Transverse colon (tissue), 4 donors: ENCODE measurements at regions not wholly inside any gene's neighbourhood (a gene's known extent, or its start where the extent isn't known, plus 50 kb on each side); places are given as distances from the start of the nearest gene placed in this dataset.

Experiments used
- DNase-seq: peaks from one replicate; pipeline ENCODE4 v3.0.0-alpha.2; 2019
- H3K27ac ChIP-seq, 4 donors: fragments of 200-600 bp; sonication (generic); 2 replicates each; pipeline ENCODE4 v1.5.1; 2016 to 2018; ENCODE audit warnings: inconsistent platforms in 4 of 4
- H3K27me3 ChIP-seq: fragments of 200-600 bp; sonication (generic); 2 replicates; pipeline ENCODE4 v1.5.1; 2017; ENCODE audit warnings: inconsistent platforms
- H3K36me3 ChIP-seq, 4 donors: fragments of 200-600 bp; sonication (generic); 2 replicates each; pipeline ENCODE4 v1.5.1; 2017 to 2019; ENCODE audit warnings: inconsistent platforms in 4 of 4
- H3K4me1 ChIP-seq, 4 donors: fragments of 200-600 bp; sonication (generic); 2 replicates each; pipeline ENCODE4 v1.5.1; 2017 to 2020; ENCODE audit warnings: inconsistent platforms in 4 of 4
- H3K4me3 ChIP-seq, 4 donors: fragments of 200-600 bp; sonication (generic); 1 replicate in 1 of 4; 2 replicates in 3 of 4; pipeline versions ENCODE4 v1.5.1 to v1.6.1; 2017 to 2019; ENCODE audit warnings: inconsistent platforms in 4 of 4
- H3K9me3 ChIP-seq, 2 donors: fragments of 200-600 bp; sonication (generic); 2 replicates each; pipeline ENCODE4 v1.5.1; 2017 to 2019; ENCODE audit warnings: inconsistent platforms in 2 of 2
- EP300 ChIP-seq: sonication (generic); formaldehyde crosslinking; IDR thresholded peaks from one replicate; pipeline ENCODE4 v1.6.1; 2017; ENCODE audit warnings: antibody characterized with exemption, low read depth
- POLR2A ChIP-seq: fragments of 450-650 bp; IDR thresholded peaks from one replicate; pipeline ENCODE4 v1.6.1; 2016; ENCODE audit warnings: antibody characterized with exemption, mild to moderate bottlenecking, moderate library complexity
- POLR2AphosphoS5 ChIP-seq, 3 donors: sonication (generic); formaldehyde crosslinking; IDR thresholded peaks; one replicate each; pipeline ENCODE4 v1.6.1; 2016; ENCODE audit warnings: antibody characterized with exemption in 3 of 3
- WGBS, 2 donors: methylation state at CpG; one replicate each; pipeline ENCODE4 v1.1.5; 2018; ENCODE audit warnings: low coverage in 1 of 2; 5-methylcytosine and 5-hydroxymethylcytosine counted together
- in situ Hi-C, 4 donors: fragments of 200-750 bp; cut with MboI; loops; one replicate each; pipeline versions ENCODE4 v1.15.0 to v1.15.1; 2017; ENCODE audit warnings: low sequenced_read_pairs in 3 of 4, low pct_ligation_motif_present in 1 of 4, low pct_unique_long_range_greater_than_20kb in 1 of 4
- intact Hi-C: fragments of 100-400 bp; cut with DNase I; formaldehyde crosslinking; loops from one replicate; pipeline ENCODE4 v1.15.1; 2023; ENCODE audit warnings: low total_unique reads
- TF ChIP-seq, protein P1 (sequence below), 5 experiments: fragments of 200-600 bp in 3 of 5; fragments of 450-650 bp in 2 of 5; sonication (generic) in 3 of 5; IDR thresholded peaks; 1 replicate in 2 of 5; 2 replicates in 3 of 5; pipeline ENCODE4 v1.5.1; 2016 to 2017; ENCODE audit warnings: antibody characterized with exemption in 5 of 5, inconsistent platforms in 3 of 5, mild to moderate bottlenecking in 2 of 5, moderate library complexity in 1 of 5

DNA sequence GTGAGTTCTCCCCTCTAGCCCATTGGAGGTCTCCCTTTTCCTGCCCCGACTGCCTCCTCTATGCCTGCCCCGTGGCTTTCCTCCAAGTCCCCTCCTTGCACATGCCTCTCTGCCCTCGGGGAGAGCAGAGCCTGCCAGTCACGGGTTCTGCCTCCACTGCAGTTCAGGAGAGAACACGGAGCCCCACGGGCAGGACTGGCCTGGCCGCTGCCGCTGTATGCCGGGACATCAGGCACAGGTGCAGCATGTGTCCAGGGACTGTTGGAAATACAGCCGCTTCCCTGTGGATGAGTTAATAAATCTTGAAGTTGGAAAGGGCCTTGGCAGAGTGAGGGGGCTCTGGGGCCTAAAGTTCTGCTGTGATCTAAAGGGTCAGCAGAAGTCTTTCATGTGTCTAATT is 676.6 kb downstream of the MATN1 start:
- in situ Hi-C loops: no loop called here
- Histone ChIP-seq H3K27ac (no peak overlapping the region), H3K36me3 (no peaks in the 10 kb centered on the region), H3K4me3 (no peak overlapping the region), H3K9me3 (no peaks in the 10 kb centered on the region), H3K4me1 (no peaks in the 10 kb centered on the region), H3K27me3 (peaks cover 12% of the 10 kb centered on the region)
- WGBS, 2 donors: 76% methylated on average over 10 of the region's 10 CpGs; no CpG with 5 or more reads in 1 of the 2 donors
- TF ChIP-seq POLR2A (no peak), POLR2AphosphoS5 (IDR thresholded peaks at IDR 0.05) (no peak), EP300 (no peak)
- TF ChIP-seq, protein P1, sequence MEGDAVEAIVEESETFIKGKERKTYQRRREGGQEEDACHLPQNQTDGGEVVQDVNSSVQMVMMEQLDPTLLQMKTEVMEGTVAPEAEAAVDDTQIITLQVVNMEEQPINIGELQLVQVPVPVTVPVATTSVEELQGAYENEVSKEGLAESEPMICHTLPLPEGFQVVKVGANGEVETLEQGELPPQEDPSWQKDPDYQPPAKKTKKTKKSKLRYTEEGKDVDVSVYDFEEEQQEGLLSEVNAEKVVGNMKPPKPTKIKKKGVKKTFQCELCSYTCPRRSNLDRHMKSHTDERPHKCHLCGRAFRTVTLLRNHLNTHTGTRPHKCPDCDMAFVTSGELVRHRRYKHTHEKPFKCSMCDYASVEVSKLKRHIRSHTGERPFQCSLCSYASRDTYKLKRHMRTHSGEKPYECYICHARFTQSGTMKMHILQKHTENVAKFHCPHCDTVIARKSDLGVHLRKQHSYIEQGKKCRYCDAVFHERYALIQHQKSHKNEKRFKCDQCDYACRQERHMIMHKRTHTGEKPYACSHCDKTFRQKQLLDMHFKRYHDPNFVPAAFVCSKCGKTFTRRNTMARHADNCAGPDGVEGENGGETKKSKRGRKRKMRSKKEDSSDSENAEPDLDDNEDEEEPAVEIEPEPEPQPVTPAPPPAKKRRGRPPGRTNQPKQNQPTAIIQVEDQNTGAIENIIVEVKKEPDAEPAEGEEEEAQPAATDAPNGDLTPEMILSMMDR (IDR thresholded peaks at IDR 0.05): no peak
- DNase-seq: no peak
- intact Hi-C loops: no loop called here

DNA sequence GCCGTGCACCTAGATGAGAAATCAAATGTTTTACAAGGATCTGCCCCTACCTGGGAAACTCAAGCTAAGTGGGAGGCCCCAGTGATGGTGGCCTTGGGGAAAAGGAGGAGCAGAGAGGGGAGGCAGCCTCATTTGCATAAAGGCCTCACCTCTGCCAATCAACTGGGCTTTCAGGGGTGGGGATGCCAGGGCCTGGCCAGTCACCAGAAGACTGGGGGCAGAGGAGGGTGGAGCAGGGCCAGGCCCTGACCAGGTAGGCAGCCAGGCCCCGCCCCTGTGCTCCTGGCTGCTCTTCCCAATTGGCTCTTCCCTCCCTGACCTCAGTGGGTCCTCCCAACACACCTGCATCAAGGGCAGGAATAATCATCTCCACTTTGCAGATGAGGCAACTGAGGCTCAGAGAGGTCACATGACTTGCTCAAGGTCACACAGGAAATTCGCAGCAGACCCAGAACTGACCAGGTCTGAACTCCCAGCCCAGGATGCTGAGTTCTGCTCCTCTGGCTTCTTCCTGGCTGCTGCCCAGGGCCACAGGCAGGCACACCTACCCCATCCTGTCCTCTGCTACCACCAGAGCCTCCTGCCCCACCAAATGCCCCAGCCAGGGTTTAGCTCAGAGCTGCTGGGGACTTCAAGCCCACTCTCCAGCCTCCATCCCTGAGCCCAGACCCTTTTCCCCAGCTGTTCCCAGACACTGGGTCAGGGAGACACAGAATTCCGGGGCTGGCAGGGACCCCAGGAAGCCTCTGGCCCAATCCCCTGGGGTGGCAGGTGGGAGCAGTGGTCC is 677.9 kb downstream of the MATN1 start:
- no peak overlapping the region for H3K4me3 ChIP-seq
- H3K27ac ChIP-seq: no peak overlapping the region
- 80% methylated on average over 4 of the region's 4 CpGs; no CpG with 5 or more reads in 1 of the 2 donors for WGBS, 2 donors
- no peaks in the 10 kb centered on the region for H3K36me3 ChIP-seq
- TF ChIP-seq EP300: no peak
- TF ChIP-seq POLR2A: no peak
- no peak for DNase-seq
- in situ Hi-C loops (no loop called here), intact Hi-C loops (no loop called here)
- H3K27me3 ChIP-seq: peaks cover under 1% of the 10 kb centered on the region
- H3K9me3 ChIP-seq: no peaks in the 10 kb centered on the region
- H3K4me1 ChIP-seq: no peaks in the 10 kb centered on the region

DNA sequence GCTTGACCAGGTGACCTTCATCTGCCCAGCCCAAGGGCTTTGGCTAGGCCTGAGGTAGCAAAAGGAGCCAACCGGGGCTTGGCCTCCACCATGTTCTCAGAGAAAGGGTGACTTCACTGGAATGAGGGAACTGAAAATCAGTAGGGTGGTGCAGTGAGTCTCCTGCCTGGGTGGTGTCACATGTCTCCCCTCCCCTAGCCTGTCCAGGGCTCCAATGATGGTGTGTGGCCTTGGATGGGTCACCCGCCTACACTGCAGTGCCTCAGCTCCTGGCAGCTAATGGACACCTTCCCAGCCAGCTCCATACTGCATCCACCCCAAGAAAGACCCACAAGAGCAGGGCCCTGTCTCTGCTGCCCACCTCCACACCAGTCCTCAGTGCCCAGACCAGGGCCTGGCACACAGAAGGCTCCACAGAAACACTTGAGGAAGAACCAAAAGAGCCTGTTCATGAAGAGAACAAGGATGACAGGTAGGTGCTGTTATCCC is 678.7 kb downstream of the MATN1 start:
- DNase-seq: no peak
- Histone ChIP-seq H3K27ac (no peak overlapping the region), H3K36me3 (no peaks in the 10 kb centered on the region), H3K27me3 (no peaks in the 10 kb centered on the region), H3K4me1 (peaks cover 0 to 5% (median 2%) of the 10 kb centered on the region in 4 donors), H3K9me3 (no peaks in the 10 kb centered on the region), H3K4me3 (no peak overlapping the region)
- in situ Hi-C loops (no loop called here), intact Hi-C loops (no loop called here)
- TF ChIP-seq, protein P1 (IDR thresholded peaks at IDR 0.05): no peak
- no peak for TF ChIP-seq POLR2A
- TF ChIP-seq EP300: no peak
- no peak for TF ChIP-seq POLR2AphosphoS5 (IDR thresholded peaks at IDR 0.05)
- WGBS, 2 donors: 84% methylated on average over 2 of the region's 2 CpGs; no CpG with 5 or more reads in 1 of the 2 donors

DNA sequence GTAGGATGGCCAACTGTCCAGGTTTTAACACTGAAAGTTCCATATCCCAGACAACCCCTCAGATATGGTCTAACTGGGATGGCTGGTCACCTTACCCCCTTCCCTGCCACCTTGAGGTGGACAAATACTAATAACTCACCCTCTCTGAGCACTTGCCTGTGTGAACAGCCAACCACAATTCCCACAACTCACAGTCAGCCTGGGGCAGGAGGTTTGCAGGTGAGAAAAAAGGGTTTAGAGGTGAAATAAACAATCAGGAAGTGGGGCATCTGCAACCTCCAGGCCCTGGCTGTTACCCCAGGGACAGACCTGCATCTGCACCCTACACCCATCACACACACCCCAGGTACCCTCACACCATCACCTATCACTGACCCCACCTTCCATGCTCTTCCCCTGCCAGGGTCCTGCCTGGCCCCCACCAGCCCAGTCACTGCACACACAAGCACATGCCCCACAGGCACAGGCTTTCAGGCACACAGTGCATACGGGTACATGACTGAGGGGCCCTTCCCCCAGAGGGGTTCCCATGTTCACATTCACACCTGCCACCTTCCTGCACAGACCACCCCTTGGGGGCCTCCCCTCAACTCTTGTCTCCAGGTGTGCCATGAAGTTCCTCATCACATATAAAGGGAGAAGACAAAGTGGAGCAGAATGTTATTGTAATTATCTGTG is 679.5 kb downstream of the MATN1 start:
- TF ChIP-seq POLR2AphosphoS5 (IDR thresholded peaks at IDR 0.05) (no peak), EP300 (no peak), POLR2A (no peak)
- TF ChIP-seq, protein P1 (IDR thresholded peaks at IDR 0.05): no peak
- WGBS, 2 donors: 92% methylated on average over 1 of the region's 1 CpG; no CpG with 5 or more reads in 1 of the 2 donors
- Histone ChIP-seq H3K36me3 (no peaks in the 10 kb centered on the region), H3K27me3 (no peaks in the 10 kb centered on the region), H3K27ac (no peak overlapping the region), H3K4me3 (no peak overlapping the region), H3K4me1 (peaks cover 0 to 8% (median 3%) of the 10 kb centered on the region in 4 donors), H3K9me3 (no peaks in the 10 kb centered on the region)
- intact Hi-C loops (no loop called here), in situ Hi-C loops (no loop called here)
- no peak for DNase-seq
